HEK293 (cell line): ENCODE measurements at regions not wholly inside any gene's neighbourhood (a gene's known extent, or its start where the extent isn't known, plus 50 kb on each side); places are given as distances from the start of the nearest gene placed in this dataset.

Experiments
- SALL2 ChIP-seq: fragments of 450-650 bp; formaldehyde crosslinking; IDR thresholded peaks from 2 replicates; pipeline ENCODE4 v1.5.0; 2017; ENCODE audit warnings: missing biosample characterization, mild to moderate bottlenecking, missing genetic modification characterization, borderline replicate concordance
- ZNF132 ChIP-seq: fragments of 450-650 bp; formaldehyde crosslinking; IDR thresholded peaks from 2 replicates; pipeline ENCODE4 v1.5.1; 2017; ENCODE audit warnings: missing biosample characterization, missing genetic modification characterization, borderline replicate concordance
- ZNF280D ChIP-seq: fragments of 450-650 bp; formaldehyde crosslinking; IDR thresholded peaks from 2 replicates; pipeline ENCODE4 v1.5.1; 2016; ENCODE audit warnings: missing biosample characterization, missing genetic modification characterization
- ZNF292 ChIP-seq: fragments of 450-650 bp; formaldehyde crosslinking; IDR thresholded peaks from 2 replicates; pipeline ENCODE4 v1.5.1; 2016; ENCODE audit warnings: low read depth, missing biosample characterization, missing genetic modification characterization, borderline replicate concordance
- ZNF514 ChIP-seq: fragments of 450-650 bp; formaldehyde crosslinking; IDR thresholded peaks from 2 replicates; pipeline ENCODE4 v1.5.1; 2016; ENCODE audit warnings: missing biosample characterization, missing genetic modification characterization
- ZNF529 ChIP-seq: fragments of 450-650 bp; formaldehyde crosslinking; IDR thresholded peaks from 2 replicates; pipeline ENCODE4 v1.5.1; 2017; ENCODE audit warnings: missing genetic modification characterization, missing biosample characterization; ENCODE audit not compliant: insufficient replicate concordance
- ZNF777 ChIP-seq: fragments of 450-650 bp; formaldehyde crosslinking; IDR thresholded peaks from 2 replicates; pipeline ENCODE4 v1.5.1; 2017; ENCODE audit warnings: missing biosample characterization, missing genetic modification characterization, borderline replicate concordance
- TF ChIP-seq, protein P1 (sequence below): fragments of 450-650 bp; formaldehyde crosslinking; IDR thresholded peaks from 2 replicates; pipeline ENCODE4 v1.5.1; 2016; ENCODE audit warnings: missing biosample characterization, missing genetic modification characterization

- TF ChIP-seq, protein P1, sequence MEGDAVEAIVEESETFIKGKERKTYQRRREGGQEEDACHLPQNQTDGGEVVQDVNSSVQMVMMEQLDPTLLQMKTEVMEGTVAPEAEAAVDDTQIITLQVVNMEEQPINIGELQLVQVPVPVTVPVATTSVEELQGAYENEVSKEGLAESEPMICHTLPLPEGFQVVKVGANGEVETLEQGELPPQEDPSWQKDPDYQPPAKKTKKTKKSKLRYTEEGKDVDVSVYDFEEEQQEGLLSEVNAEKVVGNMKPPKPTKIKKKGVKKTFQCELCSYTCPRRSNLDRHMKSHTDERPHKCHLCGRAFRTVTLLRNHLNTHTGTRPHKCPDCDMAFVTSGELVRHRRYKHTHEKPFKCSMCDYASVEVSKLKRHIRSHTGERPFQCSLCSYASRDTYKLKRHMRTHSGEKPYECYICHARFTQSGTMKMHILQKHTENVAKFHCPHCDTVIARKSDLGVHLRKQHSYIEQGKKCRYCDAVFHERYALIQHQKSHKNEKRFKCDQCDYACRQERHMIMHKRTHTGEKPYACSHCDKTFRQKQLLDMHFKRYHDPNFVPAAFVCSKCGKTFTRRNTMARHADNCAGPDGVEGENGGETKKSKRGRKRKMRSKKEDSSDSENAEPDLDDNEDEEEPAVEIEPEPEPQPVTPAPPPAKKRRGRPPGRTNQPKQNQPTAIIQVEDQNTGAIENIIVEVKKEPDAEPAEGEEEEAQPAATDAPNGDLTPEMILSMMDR (tag by site-specific recombination), result no peak
- TF ChIP-seq SALL2 (no peak), ZNF280D (tag by site-specific recombination) (no peak), ZNF529 (no peak), ZNF777 (no peak), ZNF514 (no peak), ZNF292 (no peak), ZNF132 (tag by site-specific recombination) (no peak)
Observed at GRCh38 chr4:66062921-66063320, 392.6 kb upstream of the EPHA5 start.
